ENCODE measurements at regions not wholly inside any gene's neighbourhood (a gene's known extent, or its start where the extent isn't known, plus 50 kb on each side); places are given as distances from the start of the nearest gene placed in this dataset.

DNA sequence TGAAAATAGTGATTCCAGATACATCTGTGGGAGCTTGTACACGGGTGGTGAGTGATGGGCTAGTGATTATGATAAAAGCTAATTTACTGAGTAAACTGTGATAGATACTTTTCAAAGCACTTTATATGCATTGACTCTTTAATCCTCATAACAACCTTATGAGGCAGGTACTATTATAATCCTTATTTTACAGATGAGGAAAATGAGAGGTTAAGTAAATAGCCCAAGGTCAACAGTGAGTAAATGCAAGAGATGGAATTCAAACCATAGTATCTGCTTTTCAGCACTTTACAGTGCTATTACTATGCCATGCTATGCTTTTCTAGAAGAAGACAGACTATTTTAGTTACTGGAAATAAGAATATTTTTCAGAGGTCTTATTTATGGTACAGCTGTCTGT is 320.9 kb upstream of the CITED2 start:
- TF ChIP-seq, protein P1, sequence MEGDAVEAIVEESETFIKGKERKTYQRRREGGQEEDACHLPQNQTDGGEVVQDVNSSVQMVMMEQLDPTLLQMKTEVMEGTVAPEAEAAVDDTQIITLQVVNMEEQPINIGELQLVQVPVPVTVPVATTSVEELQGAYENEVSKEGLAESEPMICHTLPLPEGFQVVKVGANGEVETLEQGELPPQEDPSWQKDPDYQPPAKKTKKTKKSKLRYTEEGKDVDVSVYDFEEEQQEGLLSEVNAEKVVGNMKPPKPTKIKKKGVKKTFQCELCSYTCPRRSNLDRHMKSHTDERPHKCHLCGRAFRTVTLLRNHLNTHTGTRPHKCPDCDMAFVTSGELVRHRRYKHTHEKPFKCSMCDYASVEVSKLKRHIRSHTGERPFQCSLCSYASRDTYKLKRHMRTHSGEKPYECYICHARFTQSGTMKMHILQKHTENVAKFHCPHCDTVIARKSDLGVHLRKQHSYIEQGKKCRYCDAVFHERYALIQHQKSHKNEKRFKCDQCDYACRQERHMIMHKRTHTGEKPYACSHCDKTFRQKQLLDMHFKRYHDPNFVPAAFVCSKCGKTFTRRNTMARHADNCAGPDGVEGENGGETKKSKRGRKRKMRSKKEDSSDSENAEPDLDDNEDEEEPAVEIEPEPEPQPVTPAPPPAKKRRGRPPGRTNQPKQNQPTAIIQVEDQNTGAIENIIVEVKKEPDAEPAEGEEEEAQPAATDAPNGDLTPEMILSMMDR (IDR thresholded peaks at IDR 0.05; ENCODE audit: insufficient read depth, low read depth, low read length, missing control alignments) = no peak
- no peak for DNase-seq (ENCODE audit: low read depth)
- no peak overlapping the region for H3K4me3 ChIP-seq (ENCODE audit: low read length)

DNA sequence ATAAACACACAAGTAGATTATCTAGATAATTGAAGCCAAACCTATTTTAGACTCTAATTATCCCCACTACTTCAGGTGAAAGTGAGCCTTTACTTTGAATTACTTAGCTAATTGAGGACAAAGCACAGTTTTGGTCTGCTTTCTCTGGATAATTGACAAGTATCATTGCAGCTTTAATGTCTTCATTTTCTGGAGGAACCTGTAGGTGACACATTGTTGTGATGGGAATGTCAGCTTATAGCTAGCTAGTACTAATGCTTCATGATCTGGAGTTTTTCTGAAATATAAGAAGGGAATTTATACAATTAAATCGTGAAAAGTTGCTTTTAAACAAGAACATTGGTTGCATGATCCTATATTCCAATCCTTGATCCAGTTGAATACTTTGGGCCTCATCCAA is 319.3 kb upstream of the CITED2 start:
- H3K4me3 ChIP-seq (ENCODE audit: low read length) = no peak overlapping the region
- TF ChIP-seq, protein P1 (IDR thresholded peaks at IDR 0.05; ENCODE audit: insufficient read depth, low read depth, low read length, missing control alignments) = no peak
- no peak for DNase-seq (ENCODE audit: low read depth)

DNA sequence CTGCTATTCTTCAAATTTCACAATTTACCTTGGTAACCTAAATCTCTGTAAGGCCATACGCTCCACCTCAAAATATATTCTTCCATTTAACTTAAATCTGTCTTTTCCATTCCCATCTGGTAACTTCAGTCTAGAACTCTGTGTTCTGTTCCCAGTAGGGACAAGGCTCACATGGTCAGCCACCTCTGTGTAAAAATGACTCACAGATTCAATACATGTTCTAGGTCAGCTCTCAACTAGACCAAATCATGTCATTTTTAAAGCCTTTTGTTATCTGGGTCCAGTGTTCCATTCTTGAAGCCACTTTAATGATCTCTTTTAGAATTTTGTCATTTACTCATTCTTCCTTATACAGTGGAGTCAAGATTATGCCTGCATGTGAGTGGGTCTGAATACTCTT is 315.6 kb upstream of the CITED2 start:
- TF ChIP-seq, protein P1 (IDR thresholded peaks at IDR 0.05; ENCODE audit: insufficient read depth, low read depth, low read length, missing control alignments) = no peak
- no peak overlapping the region for H3K4me3 ChIP-seq (ENCODE audit: low read length)
- no peak for DNase-seq (ENCODE audit: low read depth)

DNA sequence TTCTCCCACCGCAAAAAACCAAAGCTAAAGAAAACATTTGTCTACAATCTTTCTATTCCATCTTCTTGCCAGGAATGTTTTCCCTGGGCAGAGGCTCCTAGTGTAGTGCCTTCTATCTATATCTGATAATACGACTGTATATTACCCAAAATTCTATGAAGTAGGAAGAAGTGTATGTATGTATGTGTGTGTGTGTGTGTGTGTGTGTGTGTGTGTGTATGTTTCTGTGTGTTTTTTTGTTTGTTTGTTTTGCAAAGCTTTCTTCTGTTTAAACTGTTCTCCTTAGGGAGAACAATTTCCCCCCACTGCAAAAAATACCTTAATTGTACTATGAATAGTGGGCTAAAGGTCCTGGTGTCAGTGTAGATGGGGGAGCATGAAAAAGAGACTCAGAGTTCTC is 312.6 kb upstream of the CITED2 start:
- H3K4me3 ChIP-seq (ENCODE audit: low read length) = no peak overlapping the region
- no peak for DNase-seq (ENCODE audit: low read depth)

DNA sequence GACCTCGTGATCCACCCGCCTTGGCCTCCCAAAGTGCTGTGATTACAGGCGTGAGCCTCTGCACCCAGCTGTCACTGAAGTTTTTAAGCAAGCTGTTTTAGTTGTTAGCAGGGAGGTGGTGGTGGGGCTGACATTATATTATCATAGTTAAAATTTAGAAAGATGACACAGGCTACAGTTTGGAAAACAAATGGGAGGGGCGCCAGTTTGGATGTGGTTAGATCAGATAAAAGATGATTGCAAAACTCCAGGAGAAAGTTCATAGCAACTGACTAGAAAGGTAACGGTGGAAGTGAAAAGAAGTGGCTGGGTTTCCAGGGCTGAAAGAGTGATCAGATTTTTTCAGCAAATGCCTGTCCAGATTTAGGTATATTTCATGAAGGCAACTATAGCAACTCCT is 311.9 kb upstream of the CITED2 start:
- TF ChIP-seq, protein P1 (IDR thresholded peaks at IDR 0.05; ENCODE audit: insufficient read depth, low read depth, low read length, missing control alignments) = no peak
- DNase-seq (ENCODE audit: low read depth) = no peak
- no peak overlapping the region for H3K4me3 ChIP-seq (ENCODE audit: low read length)

More for the DNA sequence above, 312.6 kb upstream of the CITED2 start:
- TF ChIP-seq, protein P1 (IDR thresholded peaks at IDR 0.05; ENCODE audit: insufficient read depth, low read depth, low read length, missing control alignments) = no peak

DNA sequence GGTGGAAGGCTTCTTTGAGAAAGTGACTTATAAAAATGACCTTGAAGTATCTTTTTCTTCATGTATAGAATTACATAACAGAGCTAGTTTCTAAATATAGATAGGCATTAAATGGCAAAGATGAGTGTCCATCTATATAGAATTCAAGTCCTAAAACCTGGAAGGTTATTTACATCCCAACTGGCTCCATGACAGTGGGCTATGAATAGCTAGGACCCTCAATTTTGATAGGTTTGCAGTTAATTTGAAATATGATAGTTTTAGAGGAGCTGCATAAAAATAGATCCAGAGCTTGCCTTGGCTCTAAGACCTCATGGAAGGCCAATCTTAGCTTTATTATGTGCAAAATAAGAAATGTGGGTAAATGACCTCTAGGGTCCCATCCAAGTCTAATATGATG is 310.6 kb upstream of the CITED2 start:
- no peak overlapping the region for H3K4me3 ChIP-seq (ENCODE audit: low read length)
- no peak for DNase-seq (ENCODE audit: low read depth)
- TF ChIP-seq, protein P1 (IDR thresholded peaks at IDR 0.05; ENCODE audit: insufficient read depth, low read depth, low read length, missing control alignments) = no peak

DNA sequence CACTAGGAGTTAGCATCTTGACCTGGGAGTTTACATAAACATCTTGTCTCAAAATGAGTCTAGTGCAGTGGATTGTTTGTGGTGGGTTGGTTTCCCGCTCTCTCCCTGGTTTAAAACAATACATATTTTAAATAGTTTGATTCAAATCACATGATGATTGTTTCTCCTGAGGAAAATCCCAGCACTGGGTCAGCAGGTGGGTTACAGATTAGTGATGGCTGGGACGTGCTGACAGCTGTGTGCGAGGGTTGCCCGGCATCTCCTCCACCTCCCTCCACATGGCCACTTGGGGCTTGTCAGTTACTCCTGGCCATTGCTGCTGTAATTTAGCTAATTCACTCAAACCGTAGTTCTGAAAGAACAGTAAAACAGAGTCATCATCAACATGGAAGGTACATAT is 306.4 kb upstream of the CITED2 start:
- DNase-seq (ENCODE audit: low read depth) = no peak
- TF ChIP-seq, protein P1 (IDR thresholded peaks at IDR 0.05; ENCODE audit: insufficient read depth, low read depth, low read length, missing control alignments) = no peak
- H3K4me3 ChIP-seq (ENCODE audit: low read length) = no peak overlapping the region

Measured in epithelial cell of esophagus (primary cell).